SK-N-SH (cell line): ENCODE measurements at regions not wholly inside any gene's neighbourhood (a gene's known extent, or its start where the extent isn't known, plus 50 kb on each side); places are given as distances from the start of the nearest gene placed in this dataset.
A peak's percentile ranks its signal among the peaks of the same experiment; 100 is the strongest.

Source experiments
- CTCF ChIA-PET: fragments of 300-600, 350-600 bp; formaldehyde crosslinking; extraction: SDS; loops from one replicate; lab custom pipeline; 2021; lab: Yijun Ruan, JAX
- POLR2A ChIA-PET: fragments of 350-600 bp; sonication (Branson Sonifier 250); formaldehyde crosslinking; extraction: SDS; loops from one replicate; lab custom pipeline; 2020; ENCODE audit warnings: antibody characterized with exemption, inconsistent platforms; lab: Yijun Ruan, JAX
- DNase-seq: peaks from one replicate; pipeline ENCODE4 v3.0.0; 2012
- H2AFZ ChIP-seq: fragments of 200-600 bp; sonication (generic); 2 replicates; pipeline ENCODE4 v1.8.1; 2016; ENCODE audit warnings: antibody characterized with exemption, mild to moderate bottlenecking, low read depth
- H3F3A ChIP-seq: fragments of 200-600 bp; sonication (generic); replicated peaks from 2 replicates; pipeline ENCODE3; 2016; ENCODE audit warnings: antibody characterized with exemption, mild to moderate bottlenecking; ENCODE audit not compliant: insufficient read depth
- H3K27ac ChIP-seq, 2 experiments: fragments of 200-500 bp in 1 of 2; fragments of 200-600 bp in 1 of 2; sonication (Bioruptor generic) in 1 of 2; sonication (generic), shearing (Covaris generic) in 1 of 2; 2 replicates each; pipeline versions ENCODE4 v1.5.1 to v1.6.1; 2014 to 2016; ENCODE audit warnings: low read depth in 2 of 2, inconsistent platforms in 1 of 2, low read length in 1 of 2, mild to moderate bottlenecking in 1 of 2, mixed read lengths in 1 of 2
- H3K27me3 ChIP-seq: fragments of 200-600 bp; sonication (generic), shearing (Covaris generic); 2 replicates; pipeline ENCODE4 v1.6.1; 2016; ENCODE audit warnings: mixed run types; ENCODE audit not compliant: insufficient read depth
- H3K36me3 ChIP-seq, 2 experiments: fragments of 200-500 bp in 1 of 2; fragments of 200-600 bp in 1 of 2; sonication (Bioruptor generic) in 1 of 2; sonication (generic) in 1 of 2; replicated peaks in 1 of 2; 2 replicates each; pipeline versions ENCODE3 to v1.5.1; 2014 to 2016; ENCODE audit warnings: low read length in 1 of 2, mild to moderate bottlenecking in 1 of 2; ENCODE audit not compliant: insufficient read depth in 2 of 2, control insufficient read depth in 1 of 2
- H3K4me1 ChIP-seq, 2 experiments: fragments of 200-500 bp in 1 of 2; fragments of 200-600 bp in 1 of 2; sonication (Bioruptor generic) in 1 of 2; sonication (generic), shearing (Covaris generic) in 1 of 2; 2 replicates each; pipeline versions ENCODE4 v1.5.1 to v1.6.1; 2014 to 2016; ENCODE audit warnings: low read depth in 1 of 2, low read length in 1 of 2, mixed run types in 1 of 2; ENCODE audit not compliant: insufficient read depth in 2 of 2, control insufficient read depth in 1 of 2
- H3K4me2 ChIP-seq: fragments of 200-600 bp; sonication (generic), shearing (Covaris generic); 2 replicates; pipeline ENCODE4 v1.6.1; 2017; ENCODE audit warnings: mixed run types
- H3K4me3 ChIP-seq, 2 experiments: fragments of 200-500 bp in 1 of 2; fragments of 200-600 bp in 1 of 2; sonication (Bioruptor generic) in 1 of 2; sonication (generic), shearing (Covaris generic) in 1 of 2; 2 replicates each; pipeline versions ENCODE4 v1.5.1 to v1.8.1; 2014 to 2016; ENCODE audit warnings: low read depth in 2 of 2, inconsistent platforms in 1 of 2, low read length in 1 of 2, mild to moderate bottlenecking in 1 of 2, mixed read lengths in 1 of 2, moderate library complexity in 1 of 2
- H3K79me2 ChIP-seq: fragments of 200-600 bp; sonication (generic); 2 replicates; pipeline ENCODE4 v1.8.1; 2017; ENCODE audit warnings: mild to moderate bottlenecking; ENCODE audit not compliant: insufficient read depth
- H3K9ac ChIP-seq: fragments of 200-600 bp; sonication (generic); 2 replicates; pipeline ENCODE4 v1.6.1; 2017; ENCODE audit warnings: mixed run types
- H3K9me2 ChIP-seq: fragments of 200-600 bp; sonication (generic); 2 replicates; pipeline ENCODE4 v1.6.1; 2017; ENCODE audit warnings: mixed run types
- H3K9me3 ChIP-seq: fragments of 200-600 bp; sonication (generic); 2 replicates; pipeline ENCODE4 v1.6.1; 2017; ENCODE audit warnings: mixed run types, mild to moderate bottlenecking, moderate library complexity
- H4K20me1 ChIP-seq: fragments of 200-600 bp; sonication (generic); 2 replicates; pipeline ENCODE4 v1.6.1; 2017; ENCODE audit warnings: mild to moderate bottlenecking, mixed run types; ENCODE audit not compliant: insufficient read depth
- EP300 ChIP-seq, 2 experiments: IDR thresholded peaks; 2 replicates each; pipeline versions ENCODE4 v1.4.0 to v1.6.1; 2012; ENCODE audit warnings: borderline replicate concordance in 1 of 2, low read depth in 1 of 2, low read length in 1 of 2
- FOXJ3 ChIP-seq: sonication (generic); formaldehyde crosslinking; IDR thresholded peaks from 2 replicates; pipeline ENCODE4 v1.5.1; 2020; ENCODE audit warnings: mild to moderate bottlenecking, missing genetic modification reagents
- MEF2A ChIP-seq: IDR thresholded peaks from 2 replicates; pipeline ENCODE4 v1.4.0; 2012; ENCODE audit warnings: low read depth, borderline replicate concordance
- MXI1 ChIP-seq: IDR thresholded peaks from 2 replicates; pipeline ENCODE4 v1.6.1; 2012; ENCODE audit warnings: mild to moderate bottlenecking, low read depth, low read length, improper control_type of control experiment
- NRF1 ChIP-seq: IDR thresholded peaks from 2 replicates; pipeline ENCODE4 v1.6.1; 2012; ENCODE audit warnings: low read depth, mild to moderate bottlenecking, low read length
- POLR2AphosphoS5 ChIP-seq: IDR thresholded peaks from 2 replicates; pipeline ENCODE4 v1.6.1; 2012; ENCODE audit warnings: low read depth, low read length
- RAD21 ChIP-seq: IDR thresholded peaks from 2 replicates; pipeline ENCODE4 v1.6.1; 2012; ENCODE audit warnings: mild to moderate bottlenecking, low read length
- RFX5 ChIP-seq: IDR thresholded peaks from 2 replicates; pipeline ENCODE4 v1.6.1; 2012; ENCODE audit warnings: mild to moderate bottlenecking, improper control_type of control experiment, low read length
- SIN3A ChIP-seq: IDR thresholded peaks from 2 replicates; pipeline ENCODE4 v1.6.1; 2012; ENCODE audit warnings: low read depth, mild to moderate bottlenecking, low read length, moderate library complexity, borderline replicate concordance
- SMC3 ChIP-seq: IDR thresholded peaks from 2 replicates; pipeline ENCODE4 v1.6.1; 2012; ENCODE audit warnings: low read depth, low read length, improper control_type of control experiment
- TCF12 ChIP-seq: IDR thresholded peaks from 2 replicates; pipeline ENCODE4 v1.4.0; 2012
- YY1 ChIP-seq: IDR thresholded peaks from 2 replicates; pipeline ENCODE4 v1.4.0; 2012; ENCODE audit warnings: low read depth, mild to moderate bottlenecking
- WGBS: methylation state at CpG from one replicate; pipeline ENCODE4 v1.1.6; 2017; ENCODE audit warnings: low lambda C conversion rate; 5-methylcytosine and 5-hydroxymethylcytosine counted together
- TF ChIP-seq, protein P1 (sequence below): IDR thresholded peaks from 2 replicates; pipeline ENCODE4; 2012
- TF ChIP-seq, protein P2 (sequence below): fragments of 150-350 bp; IDR thresholded peaks from 2 replicates; pipeline ENCODE4 v1.6.1; 2017; ENCODE audit warnings: antibody characterized with exemption, low read length, low read depth, borderline replicate concordance

DNA sequence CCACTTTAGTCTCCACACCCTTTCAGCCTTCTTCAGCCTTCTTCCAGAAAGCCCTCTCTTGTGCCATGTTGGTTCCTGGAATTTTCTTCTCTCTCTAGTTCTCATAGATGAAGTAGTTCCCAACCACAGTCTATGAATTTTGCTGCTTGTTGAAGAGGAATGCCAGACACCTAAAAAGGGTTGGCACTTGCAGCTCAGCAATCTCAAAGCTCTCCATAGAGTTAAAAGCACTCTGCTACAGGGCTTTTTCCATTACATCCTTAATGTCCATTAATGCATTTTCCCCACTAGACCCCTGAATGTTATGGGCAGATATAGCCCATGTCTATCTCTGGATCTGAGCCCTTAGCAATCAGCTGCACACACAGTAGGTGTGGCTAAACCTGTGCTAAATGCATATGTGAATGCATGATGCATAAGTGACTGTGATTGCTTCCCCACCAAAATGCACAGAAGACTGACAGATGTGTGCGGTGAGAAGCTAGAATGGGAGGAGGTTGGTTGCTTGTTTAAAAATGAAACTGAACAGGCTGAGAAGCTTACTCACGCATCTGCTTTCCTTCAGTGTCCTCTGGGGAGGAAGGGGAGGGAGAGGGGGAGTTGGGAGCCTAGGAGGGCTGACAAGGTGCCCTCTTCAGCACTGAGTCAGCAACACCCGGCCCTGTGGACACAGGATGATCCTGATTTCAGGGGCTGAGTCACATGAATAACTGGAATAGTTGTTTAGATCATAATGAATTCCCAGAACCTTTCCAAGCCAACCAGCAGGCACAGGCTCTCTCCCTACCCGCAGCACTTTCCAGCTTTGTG is 146.1 kb upstream of the FGGY start (continued):
- TF ChIP-seq TCF12 (peak; percentile 99), YY1 (0 out of 2 replicates have a peak, but pooled peaks have one; percentile 41), RAD21 (no peak), POLR2AphosphoS5 (peak; percentile 94), MEF2A (peak; percentile 76; the same call in 1 of the 2 replicates), EP300 (IDR thresholded peaks at IDR 0.05; ENCODE audit: borderline replicate concordance in 1 of 2, low read depth in 1 of 2, low read length in 1 of 2) (peak; percentile 72 to 99), FOXJ3 (CRISPR knock-in tag) (no peak), SIN3A (peak; percentile 89; the same call in 1 of the 2 replicates)
- TF ChIP-seq, protein P1, sequence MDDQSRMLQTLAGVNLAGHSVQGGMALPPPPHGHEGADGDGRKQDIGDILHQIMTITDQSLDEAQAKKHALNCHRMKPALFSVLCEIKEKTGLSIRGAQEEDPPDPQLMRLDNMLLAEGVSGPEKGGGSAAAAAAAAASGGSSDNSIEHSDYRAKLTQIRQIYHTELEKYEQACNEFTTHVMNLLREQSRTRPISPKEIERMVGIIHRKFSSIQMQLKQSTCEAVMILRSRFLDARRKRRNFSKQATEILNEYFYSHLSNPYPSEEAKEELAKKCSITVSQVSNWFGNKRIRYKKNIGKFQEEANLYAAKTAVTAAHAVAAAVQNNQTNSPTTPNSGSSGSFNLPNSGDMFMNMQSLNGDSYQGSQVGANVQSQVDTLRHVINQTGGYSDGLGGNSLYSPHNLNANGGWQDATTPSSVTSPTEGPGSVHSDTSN: peak; percentile 98
- TF ChIP-seq, protein P2, sequence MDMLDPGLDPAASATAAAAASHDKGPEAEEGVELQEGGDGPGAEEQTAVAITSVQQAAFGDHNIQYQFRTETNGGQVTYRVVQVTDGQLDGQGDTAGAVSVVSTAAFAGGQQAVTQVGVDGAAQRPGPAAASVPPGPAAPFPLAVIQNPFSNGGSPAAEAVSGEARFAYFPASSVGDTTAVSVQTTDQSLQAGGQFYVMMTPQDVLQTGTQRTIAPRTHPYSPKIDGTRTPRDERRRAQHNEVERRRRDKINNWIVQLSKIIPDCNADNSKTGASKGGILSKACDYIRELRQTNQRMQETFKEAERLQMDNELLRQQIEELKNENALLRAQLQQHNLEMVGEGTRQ: no peak

DNA sequence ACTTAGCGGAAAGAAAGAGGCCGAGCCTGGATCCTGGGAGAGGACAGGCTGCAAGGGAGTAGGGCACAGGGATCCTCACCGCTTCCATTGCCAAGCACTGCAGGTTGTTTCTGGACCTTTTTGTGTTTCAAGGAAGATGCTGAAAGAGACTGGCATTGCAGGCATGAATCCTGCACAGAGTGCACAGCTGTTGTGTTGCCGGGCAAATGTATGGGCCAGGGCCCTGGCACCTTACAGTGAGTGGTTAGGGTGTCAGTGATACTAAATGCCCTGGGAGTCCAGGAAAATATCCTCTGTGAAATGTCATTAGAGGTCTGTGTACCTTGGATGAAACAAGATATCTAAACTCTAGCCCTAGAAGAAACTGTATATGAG is 145.5 kb upstream of the FGGY start:
- Histone ChIP-seq H2AFZ (no peak overlapping the region), H3K4me2 (peak overlapping the region; percentile 71), H3K4me3 (peak overlapping the region; percentile 10 to 17; a peak in 1 of 4 replicates), H3K9me2 (no peaks in the 10 kb centered on the region), H3K27ac (peak overlapping the region; percentile 86 to 94), H3K79me2 (no peaks in the 10 kb centered on the region), H3K27me3 (no peaks in the 10 kb centered on the region), H3K36me3 (no peaks in the 10 kb centered on the region), H3K9me3 (no peaks in the 10 kb centered on the region), H3F3A (peaks cover 18% of the 10 kb centered on the region), H3K4me1 (peaks cover 11 to 24% of the 10 kb centered on the region in 2 experiments), H3K9ac (peak overlapping the region; percentile 64), H4K20me1 (no peaks in the 10 kb centered on the region)
- WGBS: 20% methylated on average over 4 of the region's 4 CpGs
- ChIA-PET POLR2A (interaction anchor here (1.1 kb wide), 1 partner anchor 335 kb away, joined by 3 read pairs; no protein-coding TSS in a partner anchor), CTCF (interaction anchor here (1.2 kb wide), 1 partner anchor 539 kb away, joined by 3 read pairs; no protein-coding TSS in a partner anchor)
- DNase-seq: no peak
- TF ChIP-seq SMC3 (0 out of 2 replicates have a peak, but pooled peaks have one; percentile 1), MXI1 (no peak), NRF1 (no peak), RFX5 (0 out of 2 replicates have a peak, but pooled peaks have one; percentile 23)
